Common myeloid progenitor, CD34-positive (primary cell): ENCODE measurements at regions not wholly inside any gene's neighbourhood (a gene's known extent, or its start where the extent isn't known, plus 50 kb on each side); places are given as distances from the start of the nearest gene placed in this dataset.
"Not testable (repeated sequence)": the region's sequence is repeated elsewhere in the genome, so short reads cannot be mapped to it uniquely, and the experiment has no call there.

ENCODE experiments used
- CTCF ChIA-PET: fragments of 350-600 bp; sonication (Branson Sonifier 250); formaldehyde crosslinking; loops from one replicate; lab custom pipeline; 2021; ENCODE audit warnings: antibody characterized with exemption; lab: Charles Lee
- POLR2A ChIA-PET: fragments of 350-600 bp; sonication (Branson Sonifier 250); formaldehyde crosslinking; loops from one replicate; lab custom pipeline; 2021; ENCODE audit warnings: antibody characterized with exemption; lab: Charles Lee
- DNase-seq, 3 donors: peaks; one replicate each; pipeline versions ENCODE4 v3.0.0 to v3.0.0-alpha.2; 2013
- H3K27ac ChIP-seq, 2 experiments: 1 replicate in 1 of 2; 2 replicates in 1 of 2; pipeline ENCODE4 v1.7.0; 2013; ENCODE audit warnings: inconsistent platforms in 2 of 2, low read length in 2 of 2, mild to moderate bottlenecking in 2 of 2, low read depth in 1 of 2, moderate library complexity in 1 of 2; ENCODE audit not compliant: severe bottlenecking in 2 of 2, insufficient read depth in 1 of 2, poor library complexity in 1 of 2
- H3K27me3 ChIP-seq, 5 experiments: replicated peaks in 2 of 5; 1 replicate in 3 of 5; 2 replicates in 2 of 5; pipeline versions ENCODE4 v1.6.1 to v1.7.0; 2013; ENCODE audit warnings: low read length in 4 of 5, mild to moderate bottlenecking in 2 of 5, moderate library complexity in 2 of 5, inconsistent platforms in 1 of 5; ENCODE audit not compliant: insufficient read depth in 5 of 5, control insufficient read depth in 4 of 5
- H3K36me3 ChIP-seq, 4 experiments: 1 replicate in 2 of 4; 2 replicates in 2 of 4; pipeline versions ENCODE4 v1.6.1 to v1.7.0; 2013; ENCODE audit warnings: low read length in 3 of 4, control low read depth in 1 of 4, mild to moderate bottlenecking in 1 of 4; ENCODE audit not compliant: control insufficient read depth in 4 of 4, insufficient read depth in 4 of 4
- H3K4me1 ChIP-seq, 4 experiments: 1 replicate in 3 of 4; 2 replicates in 1 of 4; pipeline versions ENCODE4 v1.6.1 to v1.7.1; 2013; ENCODE audit warnings: low read length in 3 of 4, mild to moderate bottlenecking in 3 of 4, control low read depth in 1 of 4, inconsistent platforms in 1 of 4, moderate library complexity in 1 of 4; ENCODE audit not compliant: control insufficient read depth in 4 of 4, insufficient read depth in 4 of 4; ENCODE audit errors: control extremely low read depth in 1 of 4
- H3K4me3 ChIP-seq, 7 experiments: 1 replicate in 4 of 7; 2 replicates in 3 of 7; pipeline versions ENCODE4 v1.5.1 to v1.7.0; 2013; ENCODE audit warnings: mild to moderate bottlenecking in 7 of 7, low read length in 6 of 7, moderate library complexity in 6 of 7, inconsistent platforms in 2 of 7, low read depth in 2 of 7, control low read depth in 1 of 7; ENCODE audit not compliant: insufficient read depth in 4 of 7, control insufficient read depth in 1 of 7; ENCODE audit errors: extremely low read depth in 1 of 7
- H3K9me3 ChIP-seq, 5 experiments: 1 replicate in 4 of 5; 2 replicates in 1 of 5; pipeline versions ENCODE4 v1.6.1 to v1.7.1; 2013; ENCODE audit warnings: low read length in 4 of 5, mild to moderate bottlenecking in 2 of 5, inconsistent platforms in 1 of 5, low read depth in 1 of 5, moderate library complexity in 1 of 5; ENCODE audit not compliant: control insufficient read depth in 4 of 5, insufficient read depth in 2 of 5; ENCODE audit errors: control extremely low read depth in 1 of 5
- WGBS: methylation state at CpG from one replicate; pipeline ENCODE4 v1.1.5; 2013; ENCODE audit not compliant: insufficient coverage; 5-methylcytosine and 5-hydroxymethylcytosine counted together

GRCh38 chr10:8336629-8337331, 282.3 kb downstream of the GATA3 start:
- H3K9me3 ChIP-seq: no peaks in the 10 kb centered on the region
- ChIA-PET CTCF (no interaction called here), POLR2A (no interaction called here)
- H3K36me3 ChIP-seq: no peaks in the 10 kb centered on the region
- DNase-seq: no peak
- no peak overlapping the region for H3K27ac ChIP-seq
- no peak overlapping the region for H3K4me3 ChIP-seq
- H3K4me1 ChIP-seq: peaks cover 0 to 14% (median 13%) of the 10 kb centered on the region in 4 experiments
- 95% methylated on average over 12 of the region's 19 CpGs for WGBS
- no peaks in the 10 kb centered on the region for H3K27me3 ChIP-seq

GRCh38 chr10:8337332-8337651, 282.8 kb downstream of the GATA3 start:
- 100% methylated on average over 4 of the region's 5 CpGs for WGBS
- Histone ChIP-seq H3K36me3 (no peaks in the 10 kb centered on the region), H3K27ac (no peak overlapping the region), H3K4me3 (no peak overlapping the region), H3K9me3 (no peaks in the 10 kb centered on the region), H3K4me1 (peaks cover 0 to 10% (median 9%) of the 10 kb centered on the region in 4 experiments), H3K27me3 (no peaks in the 10 kb centered on the region)
- POLR2A ChIA-PET: no interaction called here
- DNase-seq: no peak
- CTCF ChIA-PET: no interaction called here

DNA sequence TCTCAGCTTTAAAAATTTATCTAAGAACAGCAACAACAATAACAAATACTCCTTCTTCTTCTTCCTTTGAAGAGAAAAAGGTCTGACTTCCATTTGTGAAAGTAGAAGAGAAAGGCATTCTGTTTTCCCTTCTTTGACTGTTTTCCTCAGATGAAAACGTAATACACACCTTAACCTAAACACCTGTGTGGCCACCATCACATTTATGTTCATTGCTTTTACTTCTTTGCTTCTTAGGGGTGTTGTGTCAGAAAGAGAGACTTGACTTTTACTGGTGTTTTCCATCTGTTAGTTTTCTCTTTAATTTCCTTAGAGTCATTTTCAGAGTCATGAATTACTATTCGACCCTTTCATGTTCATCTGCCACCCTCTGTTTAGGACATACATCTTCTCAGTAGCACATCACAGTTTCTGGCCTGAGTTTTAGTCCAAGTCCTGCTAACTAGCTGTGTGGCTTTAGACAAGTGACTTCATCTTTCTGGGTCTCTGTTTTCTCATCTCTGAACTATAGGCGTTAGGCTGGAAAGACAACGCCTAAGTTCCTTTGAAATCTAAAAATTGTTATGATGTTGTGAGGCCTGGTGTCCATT, 283.8 kb downstream of the GATA3 start:
- POLR2A ChIA-PET: no interaction called here
- peaks cover 0 to 3% (median under 1%) of the 10 kb centered on the region in 4 experiments for H3K4me1 ChIP-seq

GRCh38 chr10:8344756-8345155, 290.3 kb downstream of the GATA3 start:
- WGBS: no CpG with 5 or more reads among the region's 1 CpG
- no peak for DNase-seq
- no peaks in the 10 kb centered on the region for H3K27me3 ChIP-seq
- ChIA-PET POLR2A (no interaction called here), CTCF (no interaction called here)
- no peak overlapping the region for H3K4me3 ChIP-seq
- no peaks in the 10 kb centered on the region for H3K9me3 ChIP-seq
- no peaks in the 10 kb centered on the region for H3K36me3 ChIP-seq
- H3K27ac ChIP-seq: no peak overlapping the region
- H3K4me1 ChIP-seq: no peaks in the 10 kb centered on the region

More for the DNA sequence above, 283.8 kb downstream of the GATA3 start:
- Histone ChIP-seq H3K4me3 (no peak overlapping the region), H3K27ac (no peak overlapping the region), H3K9me3 (no peaks in the 10 kb centered on the region), H3K27me3 (no peaks in the 10 kb centered on the region), H3K36me3 (no peaks in the 10 kb centered on the region)
- CTCF ChIA-PET: no interaction called here
- WGBS: 100% methylated on average over 3 of the region's 4 CpGs
- no peak for DNase-seq

GRCh38 chr10:8346861-8347260, 292.4 kb downstream of the GATA3 start:
- DNase-seq: no peak
- H3K27me3 ChIP-seq: no peaks in the 10 kb centered on the region
- H3K4me3 ChIP-seq: no peak overlapping the region
- ChIA-PET CTCF (no interaction called here), POLR2A (no interaction called here)
- H3K9me3 ChIP-seq: no peaks in the 10 kb centered on the region
- H3K4me1 ChIP-seq: no peaks in the 10 kb centered on the region
- whole genome bisulfite sequencing: 100% methylated on average over 1 of the region's 1 CpG
- H3K27ac ChIP-seq: no peak overlapping the region
- H3K36me3 ChIP-seq: no peaks in the 10 kb centered on the region

- H3K9me3 ChIP-seq, H3K4me1 ChIP-seq, H3K4me3 ChIP-seq, DNase-seq, CTCF ChIA-PET, H3K27me3 ChIP-seq, H3K36me3 ChIP-seq, POLR2A ChIA-PET, H3K27ac ChIP-seq: not testable (repeated sequence)
- WGBS: 100% methylated on average over 1 of the region's 4 CpGs
Measured at GRCh38 chr10:8347614-8348013, 293.1 kb downstream of the GATA3 start.

DNA sequence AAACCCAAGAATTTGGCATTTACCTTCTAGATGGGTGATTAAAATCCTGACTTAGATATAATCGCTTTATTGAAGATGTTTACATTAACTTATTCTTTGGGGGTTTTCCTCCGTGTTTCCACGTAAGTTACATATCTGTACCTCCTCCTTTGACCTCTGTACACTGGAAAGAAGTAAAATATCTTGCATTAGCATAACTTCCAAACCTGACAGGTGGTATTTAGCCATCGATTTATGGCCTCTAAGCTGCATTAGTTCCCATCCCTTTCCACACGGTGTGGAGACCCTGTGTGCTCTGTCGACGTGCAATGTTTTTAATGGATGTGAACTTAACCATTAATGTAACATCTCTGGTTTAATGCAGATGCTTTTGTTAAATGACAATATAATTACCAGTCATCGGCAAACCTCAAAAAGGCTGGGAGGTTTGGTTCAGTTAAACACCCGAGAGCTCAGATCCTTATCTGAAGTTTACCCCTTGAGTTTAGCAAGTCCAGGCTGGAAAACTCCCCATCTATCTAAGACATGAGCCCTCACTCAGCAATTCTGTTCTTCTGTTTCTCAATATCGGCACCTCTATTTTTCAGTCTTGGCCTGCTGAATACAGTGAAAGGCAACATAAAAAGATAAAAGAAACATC, 295.2 kb downstream of the GATA3 start:
- POLR2A ChIA-PET: no interaction called here
- H3K27me3 ChIP-seq: no peaks in the 10 kb centered on the region
- no peaks in the 10 kb centered on the region for H3K9me3 ChIP-seq
- no peaks in the 10 kb centered on the region for H3K36me3 ChIP-seq
- no peak overlapping the region for H3K27ac ChIP-seq
- no peak for DNase-seq
- CTCF ChIA-PET: no interaction called here
- no peak overlapping the region for H3K4me3 ChIP-seq
- H3K4me1 ChIP-seq: no peaks in the 10 kb centered on the region
- 76% methylated on average over 3 of the region's 10 CpGs for WGBS
